ENCODE measurements at regions not wholly inside any gene's neighbourhood (a gene's known extent, or its start where the extent isn't known, plus 50 kb on each side); places are given as distances from the start of the nearest gene placed in this dataset.

DNA sequence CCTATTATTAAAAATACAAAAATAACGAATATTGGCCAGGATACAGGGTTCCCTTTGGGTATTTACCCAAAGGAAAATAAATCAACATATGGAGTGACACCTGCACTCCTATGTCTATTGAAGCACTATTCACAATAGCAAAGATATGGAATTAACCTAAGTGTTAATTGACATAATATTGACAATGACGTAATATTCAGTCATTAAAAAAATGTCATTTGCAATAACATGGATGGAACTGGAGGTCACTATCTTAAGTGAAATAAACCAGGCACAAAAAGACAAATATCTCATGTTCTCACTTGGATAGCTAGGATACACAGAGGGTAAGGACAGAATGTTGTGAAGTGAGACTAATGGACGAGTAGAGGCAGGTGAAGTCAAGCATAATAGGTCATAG is 326.3 kb upstream of the PTGER4 start:
- TF ChIP-seq, protein P1, sequence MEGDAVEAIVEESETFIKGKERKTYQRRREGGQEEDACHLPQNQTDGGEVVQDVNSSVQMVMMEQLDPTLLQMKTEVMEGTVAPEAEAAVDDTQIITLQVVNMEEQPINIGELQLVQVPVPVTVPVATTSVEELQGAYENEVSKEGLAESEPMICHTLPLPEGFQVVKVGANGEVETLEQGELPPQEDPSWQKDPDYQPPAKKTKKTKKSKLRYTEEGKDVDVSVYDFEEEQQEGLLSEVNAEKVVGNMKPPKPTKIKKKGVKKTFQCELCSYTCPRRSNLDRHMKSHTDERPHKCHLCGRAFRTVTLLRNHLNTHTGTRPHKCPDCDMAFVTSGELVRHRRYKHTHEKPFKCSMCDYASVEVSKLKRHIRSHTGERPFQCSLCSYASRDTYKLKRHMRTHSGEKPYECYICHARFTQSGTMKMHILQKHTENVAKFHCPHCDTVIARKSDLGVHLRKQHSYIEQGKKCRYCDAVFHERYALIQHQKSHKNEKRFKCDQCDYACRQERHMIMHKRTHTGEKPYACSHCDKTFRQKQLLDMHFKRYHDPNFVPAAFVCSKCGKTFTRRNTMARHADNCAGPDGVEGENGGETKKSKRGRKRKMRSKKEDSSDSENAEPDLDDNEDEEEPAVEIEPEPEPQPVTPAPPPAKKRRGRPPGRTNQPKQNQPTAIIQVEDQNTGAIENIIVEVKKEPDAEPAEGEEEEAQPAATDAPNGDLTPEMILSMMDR (IDR thresholded peaks at IDR 0.05), result no peak
- no peak for TF ChIP-seq POLR2A (IDR thresholded peaks at IDR 0.05)
